Dedifferentiated amniotic fluid mesenchymal stem cell (primary cell): ENCODE measurements at regions not wholly inside any gene's neighbourhood (a gene's known extent, or its start where the extent isn't known, plus 50 kb on each side); places are given as distances from the start of the nearest gene placed in this dataset.
"Not testable (repeated sequence)": the region's sequence is repeated elsewhere in the genome, so short reads cannot be mapped to it uniquely, and the experiment has no call there.

ENCODE experiments used
- DNase-seq: peaks from one replicate; pipeline ENCODE4 v3.0.0-alpha.2; 2016; ENCODE audit errors: extremely low spot score

DNA sequence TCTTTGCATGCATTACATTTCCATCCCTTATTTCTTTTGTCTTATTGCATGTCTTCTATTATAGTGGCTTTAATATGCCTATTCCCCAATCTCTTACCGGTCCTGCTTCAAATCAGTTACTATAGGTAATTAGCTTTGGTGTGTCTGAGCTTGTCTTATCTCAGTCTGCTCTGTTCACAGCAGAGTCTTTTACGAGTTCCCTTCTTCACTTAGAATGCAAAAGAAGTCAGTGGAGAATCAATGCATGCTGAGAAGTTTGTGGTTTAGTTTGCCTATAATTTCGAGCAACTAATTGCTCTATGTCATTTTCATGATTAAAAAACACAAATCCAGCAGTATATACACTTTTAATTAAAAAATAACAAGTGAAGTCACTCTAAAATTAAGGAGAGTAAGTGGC lies 545.0 kb downstream of the SLCO4C1 start:
- DNase-seq = no peak

DNA sequence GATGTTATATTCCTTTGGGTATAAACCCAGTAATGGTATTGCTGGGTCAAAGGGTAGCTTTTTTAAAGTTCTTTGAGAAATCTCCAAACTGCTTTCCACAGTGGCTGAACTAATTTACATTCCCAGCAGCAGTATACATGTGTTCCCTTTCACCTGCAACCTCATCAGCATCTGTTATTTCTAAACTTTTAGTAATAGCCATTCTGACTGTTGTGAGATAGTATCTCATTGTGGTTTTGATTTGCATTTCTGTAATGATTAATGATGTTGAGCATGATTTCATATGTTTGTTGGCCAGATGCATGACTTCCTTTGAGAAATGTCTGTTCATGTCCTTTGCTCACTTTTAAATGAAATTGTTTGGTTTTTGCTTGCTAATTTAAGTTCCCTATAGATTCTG lies 553.1 kb downstream of the SLCO4C1 start:
- DNase-seq = not testable (repeated sequence)

- DNase-seq = no peak
These were observed 567.2 kb downstream of the SLCO4C1 start for GRCh38 chr5:101728933-101729332.

DNA sequence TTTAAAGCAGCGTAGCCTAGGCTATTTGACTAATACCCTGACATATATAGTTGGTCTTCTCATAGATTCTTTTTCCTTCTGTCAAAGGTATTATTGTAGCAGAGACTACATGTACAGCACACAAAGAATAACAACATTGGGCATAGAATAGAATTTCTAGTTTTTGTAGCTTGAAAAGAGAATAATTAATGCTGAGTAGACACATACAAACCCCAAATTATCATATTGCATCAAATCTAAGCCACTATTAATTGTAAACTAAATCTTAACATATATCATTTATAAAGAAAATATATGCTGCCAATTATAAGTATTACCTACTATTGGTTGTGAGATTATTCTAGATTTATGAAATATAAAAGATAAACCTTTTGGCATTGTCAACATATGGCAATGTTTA lies 574.5 kb downstream of the SLCO4C1 start:
- DNase-seq = no peak

DNA sequence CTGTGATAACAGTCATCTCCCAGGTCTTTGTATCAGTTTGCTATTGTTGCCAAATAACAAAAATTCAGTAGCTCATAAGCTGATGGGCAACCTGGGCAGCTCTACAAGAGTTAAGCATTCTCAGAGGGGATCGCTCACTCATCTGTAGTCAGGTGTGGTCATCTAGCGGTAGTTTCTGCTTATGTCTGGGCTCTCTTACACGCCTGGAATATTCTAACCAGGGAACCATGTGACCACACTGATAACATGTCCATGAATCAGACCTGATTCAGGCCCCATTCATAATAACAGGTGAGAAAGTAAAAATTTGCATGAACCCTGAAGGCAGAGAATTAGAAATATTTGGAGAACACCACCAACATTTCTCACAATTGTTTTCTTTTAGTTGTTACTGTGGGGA lies 576.1 kb downstream of the SLCO4C1 start:
- no peak for DNase-seq

DNA sequence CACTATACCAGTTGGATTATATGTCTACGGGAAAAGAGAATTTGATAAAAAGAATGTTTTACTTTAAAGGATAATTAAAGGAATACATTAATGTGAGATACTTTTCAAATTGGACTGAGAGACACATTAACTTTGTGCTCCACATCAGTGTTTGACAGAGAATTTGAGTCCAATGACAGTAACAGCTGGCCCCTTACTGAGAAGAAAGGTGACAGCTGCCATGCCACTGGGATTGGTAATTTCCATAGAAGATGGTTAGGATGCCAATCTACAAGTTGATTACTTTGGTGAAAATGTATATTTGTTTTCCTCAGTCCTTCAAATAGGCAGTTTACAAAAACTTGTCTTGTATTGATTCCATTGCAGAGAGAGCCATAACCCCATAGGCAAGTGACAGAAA lies 578.4 kb downstream of the SLCO4C1 start:
- no peak for DNase-seq

DNA sequence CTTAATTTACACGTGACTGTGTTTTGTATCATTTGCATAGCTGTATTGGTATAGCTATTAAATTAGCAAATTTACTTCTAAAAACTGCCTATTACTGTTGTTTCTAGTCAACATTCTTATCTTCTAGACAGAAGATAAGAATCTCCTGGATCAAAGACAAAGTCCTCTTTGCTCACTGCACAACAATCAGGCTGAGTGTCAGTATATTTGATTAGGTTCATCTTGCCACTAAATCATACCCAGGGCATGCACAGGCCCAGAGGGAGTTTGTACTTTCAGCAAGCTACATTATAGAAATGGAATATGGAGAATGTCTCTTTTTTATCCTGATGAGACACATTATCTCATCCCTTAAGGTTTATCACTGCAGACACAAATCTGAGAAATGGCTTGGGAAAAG lies 579.1 kb downstream of the SLCO4C1 start:
- no peak for DNase-seq

- not testable (repeated sequence) for DNase-seq
These were observed 580.3 kb downstream of the SLCO4C1 start for GRCh38 chr5:101715790-101716189.

DNA sequence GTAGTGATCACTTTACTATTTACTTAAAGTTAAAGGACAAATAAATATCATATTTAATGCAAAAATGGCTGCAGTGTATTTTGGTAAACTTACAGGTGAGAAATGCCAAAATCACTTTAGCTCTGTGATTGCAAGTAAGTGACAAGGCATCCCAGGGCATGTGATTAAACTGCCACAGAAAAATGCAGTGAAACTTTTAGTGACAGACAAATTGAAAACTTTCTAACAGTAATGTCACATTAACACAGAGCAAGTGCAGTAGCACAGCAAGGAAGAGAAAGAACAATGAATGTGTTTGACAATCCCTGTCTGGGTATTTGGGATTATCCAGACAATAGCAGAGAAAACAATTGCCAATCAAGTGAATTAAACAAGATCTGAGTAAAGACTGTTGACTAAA lies 606.8 kb downstream of the SLCO4C1 start:
- DNase-seq = no peak

DNA sequence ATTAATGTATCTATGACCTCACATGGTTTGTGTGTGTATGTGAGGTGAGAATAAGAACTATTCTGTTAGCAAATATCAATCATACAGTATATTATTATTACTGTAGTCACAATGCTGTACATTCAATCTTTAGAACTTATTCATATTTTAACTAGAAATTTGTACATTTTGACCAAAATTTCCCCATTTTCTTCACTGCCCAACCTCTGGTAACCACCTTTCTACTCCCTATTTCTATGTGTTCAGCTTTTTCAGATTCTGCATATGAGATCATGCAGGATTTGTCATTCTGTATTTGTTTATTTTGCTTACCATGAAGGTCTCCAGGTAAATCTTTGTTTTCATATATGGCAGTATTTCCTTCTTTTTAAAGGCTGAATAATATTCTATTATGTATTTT lies 607.9 kb downstream of the SLCO4C1 start:
- DNase-seq = no peak

DNA sequence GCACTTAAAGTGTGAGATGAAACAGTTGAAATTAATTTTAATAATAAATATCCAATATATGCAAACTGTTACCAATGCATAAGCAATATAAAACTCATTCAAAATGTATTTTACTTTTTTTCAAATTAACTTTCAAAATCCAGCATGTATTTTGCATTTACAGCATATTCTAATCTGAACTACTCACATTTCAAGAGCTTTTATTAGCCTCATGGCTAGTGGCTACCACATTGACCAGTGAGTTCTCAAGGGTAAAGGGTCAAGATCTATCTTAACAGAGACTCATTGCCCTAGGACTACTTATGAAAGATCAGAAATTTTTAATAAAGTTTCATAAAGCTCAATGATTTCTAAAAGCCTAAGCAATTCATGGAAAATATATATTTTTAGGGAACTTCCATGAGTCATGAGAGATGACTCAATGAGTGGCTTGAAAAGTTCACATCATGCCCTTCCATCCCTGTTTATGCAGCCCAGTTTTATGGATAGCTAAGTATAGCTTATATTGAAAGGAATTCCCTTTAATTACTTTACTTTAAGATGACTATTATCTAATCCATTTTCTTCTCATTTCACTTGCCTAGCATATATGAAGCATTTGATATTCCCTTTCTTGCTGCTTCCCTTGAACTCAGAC lies 608.6 kb downstream of the SLCO4C1 start:
- no peak for DNase-seq

DNA sequence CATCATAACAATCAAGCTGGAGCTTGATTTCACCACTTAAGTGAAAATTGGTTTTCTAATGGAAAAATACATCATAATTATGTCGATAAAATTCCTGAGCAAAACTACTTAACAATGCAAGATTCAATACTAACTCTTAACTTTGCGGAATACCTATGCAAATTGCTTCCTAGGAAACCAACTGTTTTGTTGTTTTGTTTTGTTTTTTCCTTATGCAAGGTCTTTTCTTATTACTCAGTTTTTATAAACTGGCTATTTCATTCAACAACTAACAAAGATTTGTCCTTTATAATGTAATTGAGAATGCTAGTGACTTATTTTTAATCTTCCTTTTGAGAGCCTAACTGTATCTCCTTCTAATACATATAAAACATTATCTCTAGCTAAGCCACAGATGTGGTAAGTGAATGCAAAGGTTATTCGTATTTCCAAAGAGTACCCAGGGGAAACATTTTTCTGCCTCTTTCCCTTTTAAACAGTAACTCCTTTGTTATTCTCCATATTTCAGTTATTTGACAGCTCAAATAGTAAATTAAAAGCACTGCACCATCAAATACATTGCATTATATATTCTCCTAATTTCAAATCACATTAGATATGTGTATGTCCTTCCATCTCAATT lies 609.4 kb downstream of the SLCO4C1 start:
- DNase-seq = no peak

GRCh38 chr5:101679816-101680215 lies 616.3 kb downstream of the SLCO4C1 start:
- no peak for DNase-seq

DNA sequence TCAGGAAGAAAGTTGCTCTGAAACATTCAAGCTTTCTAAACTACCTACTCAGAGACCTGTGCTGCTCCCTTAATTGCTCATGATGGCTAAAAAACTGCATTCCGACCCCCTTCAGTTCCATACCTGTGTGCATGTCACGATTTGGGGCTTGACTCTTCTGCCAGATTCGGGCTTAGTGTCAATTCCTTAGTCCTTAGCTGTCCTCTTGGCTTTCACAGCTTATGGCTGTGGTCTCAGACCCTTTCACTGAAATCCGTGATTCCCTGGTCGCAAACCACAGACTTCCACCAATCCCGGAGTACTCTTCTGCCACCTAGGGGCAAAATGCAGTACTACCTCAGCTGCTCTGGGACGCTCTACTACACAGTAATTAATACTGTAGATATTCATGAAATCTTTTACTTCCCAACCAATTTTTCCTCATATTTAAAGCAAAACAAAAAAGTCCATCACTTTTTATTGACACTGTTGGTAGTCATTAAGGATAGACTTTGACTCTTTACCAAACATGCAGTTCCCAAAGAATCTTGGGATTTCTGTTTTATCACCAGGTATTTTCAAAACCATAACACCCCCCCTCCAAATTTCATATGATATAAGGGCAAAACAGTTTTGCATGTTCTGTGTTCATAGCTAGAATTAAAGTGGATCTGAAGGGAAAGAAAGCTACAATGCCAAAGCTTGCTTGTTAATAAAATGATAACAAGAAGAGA lies 617.4 kb downstream of the SLCO4C1 start:
- DNase-seq = peak; percentile 26

DNA sequence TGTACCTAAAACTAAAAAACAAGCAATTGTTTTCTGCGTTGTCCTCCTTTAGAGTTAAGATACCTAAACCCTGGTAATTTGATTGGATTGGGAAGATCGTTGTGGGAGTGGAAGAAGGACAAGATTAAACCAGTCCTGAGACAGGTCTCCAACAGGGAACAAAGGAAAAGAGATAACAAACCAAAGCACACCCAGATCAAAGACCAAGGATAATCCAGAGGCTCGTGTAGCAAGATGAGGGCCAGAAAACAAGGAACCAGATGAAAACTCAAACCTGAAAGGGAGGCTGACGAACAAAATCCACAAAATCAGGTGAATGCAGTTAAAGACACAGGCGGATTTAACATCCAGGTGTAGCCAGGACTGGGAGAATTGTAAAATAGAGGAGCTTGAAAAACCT lies 618.1 kb downstream of the SLCO4C1 start:
- DNase-seq = no peak

DNA sequence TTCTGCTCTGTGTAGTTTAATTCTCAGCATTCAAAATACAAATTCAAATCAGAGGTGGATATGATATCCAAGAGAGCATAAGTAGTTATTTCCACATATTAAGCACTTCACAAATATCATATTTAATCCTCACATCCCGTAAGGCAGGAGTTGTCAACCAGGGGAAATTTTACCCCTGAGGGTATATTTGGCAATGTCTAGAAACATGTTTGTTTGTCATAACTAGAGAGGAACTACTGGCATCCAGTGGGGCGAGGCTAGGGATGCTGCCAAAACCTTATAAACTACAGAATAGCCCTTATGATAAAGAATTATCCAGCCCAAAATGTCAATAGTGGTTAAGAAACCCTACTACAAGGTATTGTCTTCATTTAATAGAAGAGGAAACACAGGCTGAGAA lies 619.4 kb downstream of the SLCO4C1 start:
- DNase-seq = no peak

DNA sequence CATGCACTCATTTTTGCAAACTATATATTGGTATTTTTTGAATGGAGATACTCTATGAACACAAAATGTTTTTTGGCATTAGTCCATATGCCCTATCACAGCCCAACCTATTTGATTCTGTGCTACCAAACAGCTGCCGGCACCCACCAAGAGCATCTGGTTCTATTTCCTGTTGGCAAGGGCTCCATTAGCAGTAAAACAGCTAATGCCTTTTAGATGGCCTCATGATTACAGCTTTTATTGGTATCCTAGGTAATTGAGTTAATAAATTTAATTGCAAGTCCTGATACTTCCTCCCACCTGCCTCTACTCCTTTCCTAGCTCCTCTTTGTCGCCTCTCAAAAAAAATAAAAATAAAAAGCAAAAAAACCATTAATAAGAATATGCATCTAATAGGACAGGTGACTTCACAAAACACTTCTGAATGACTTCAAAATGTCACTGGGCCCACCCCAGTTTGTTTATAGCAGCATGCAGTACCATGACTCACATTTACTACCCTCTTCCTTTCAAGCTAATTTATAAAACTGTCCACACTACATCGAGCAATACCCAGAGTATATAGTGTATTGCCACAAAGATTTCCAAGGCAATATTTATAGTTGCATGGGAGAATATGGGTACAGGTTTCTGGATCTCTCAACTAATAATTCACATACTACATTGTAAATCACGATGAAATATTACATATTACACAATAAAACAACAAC lies 620.4 kb downstream of the SLCO4C1 start:
- no peak for DNase-seq

DNA sequence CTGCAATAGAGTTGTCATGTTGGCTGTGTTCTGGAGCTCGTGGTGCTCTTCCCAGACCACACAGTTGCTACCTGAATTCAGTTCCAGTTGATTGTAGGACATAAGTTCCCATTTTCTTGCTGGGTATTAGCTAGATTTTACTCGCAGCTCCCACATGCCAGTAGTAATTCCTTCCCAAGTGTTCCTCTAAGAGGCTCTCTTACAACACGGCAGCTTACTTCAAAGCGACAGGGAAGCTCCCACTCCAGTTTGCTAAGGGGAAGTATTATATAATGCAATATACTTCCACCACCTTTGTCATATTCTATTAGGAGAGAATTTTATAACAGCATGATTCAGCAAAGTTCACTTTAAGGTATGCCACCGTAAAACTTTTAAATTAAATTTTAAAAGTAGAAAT lies 623.0 kb downstream of the SLCO4C1 start:
- DNase-seq = no peak

DNA sequence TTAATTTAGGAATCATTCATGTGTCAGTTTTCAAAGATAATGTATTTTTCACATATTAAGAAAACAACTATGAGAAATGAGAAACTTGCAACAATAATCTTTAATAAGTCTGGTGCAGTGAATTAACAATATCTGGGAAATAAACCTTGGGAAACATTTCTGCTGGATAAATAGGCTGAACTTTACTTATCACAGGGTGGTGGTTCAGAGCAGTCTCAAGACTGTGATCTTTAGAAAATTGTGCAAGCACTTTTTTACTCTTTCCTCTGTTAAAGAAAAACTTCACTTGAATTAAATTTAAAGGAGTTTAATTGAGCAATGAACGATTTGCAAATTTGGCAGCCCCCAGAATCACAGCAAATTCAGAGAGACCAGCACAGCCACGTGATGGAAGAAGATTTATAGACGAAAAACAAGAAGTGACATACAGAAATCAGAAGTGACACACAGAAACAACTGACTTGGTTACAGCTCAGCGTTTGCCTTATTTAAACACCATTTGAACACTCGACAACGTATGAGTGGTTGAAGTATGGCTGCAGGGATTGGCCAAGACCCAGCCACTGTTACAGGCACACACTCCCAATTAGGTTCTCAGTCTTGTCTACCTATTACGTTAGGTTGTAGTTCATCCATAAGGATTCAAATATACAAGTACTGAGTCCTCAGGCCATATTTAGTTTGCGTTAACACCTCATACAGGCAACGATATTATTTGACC lies 631.9 kb downstream of the SLCO4C1 start:
- DNase-seq = no peak

GRCh38 chr5:101663543-101663942 lies 632.5 kb downstream of the SLCO4C1 start:
- no peak for DNase-seq

DNA sequence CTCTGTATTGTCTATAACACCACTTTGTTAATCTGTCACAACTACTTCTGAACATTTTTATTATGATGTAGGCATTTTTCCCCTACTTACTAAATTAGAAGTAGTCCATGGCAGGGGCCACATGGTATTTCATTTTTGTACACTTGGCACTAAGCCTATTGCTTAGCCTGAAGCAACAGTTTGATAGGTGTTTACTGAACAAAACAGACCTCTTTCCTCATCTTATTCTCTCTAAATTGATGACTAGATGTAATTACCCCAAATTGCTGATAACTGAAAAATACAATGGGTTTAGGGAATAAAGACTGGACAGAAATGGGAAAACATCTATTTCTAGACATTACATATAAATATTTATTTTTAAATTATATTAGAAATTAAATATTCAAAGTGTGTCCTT lies 633.8 kb downstream of the SLCO4C1 start:
- DNase-seq = no peak

DNA sequence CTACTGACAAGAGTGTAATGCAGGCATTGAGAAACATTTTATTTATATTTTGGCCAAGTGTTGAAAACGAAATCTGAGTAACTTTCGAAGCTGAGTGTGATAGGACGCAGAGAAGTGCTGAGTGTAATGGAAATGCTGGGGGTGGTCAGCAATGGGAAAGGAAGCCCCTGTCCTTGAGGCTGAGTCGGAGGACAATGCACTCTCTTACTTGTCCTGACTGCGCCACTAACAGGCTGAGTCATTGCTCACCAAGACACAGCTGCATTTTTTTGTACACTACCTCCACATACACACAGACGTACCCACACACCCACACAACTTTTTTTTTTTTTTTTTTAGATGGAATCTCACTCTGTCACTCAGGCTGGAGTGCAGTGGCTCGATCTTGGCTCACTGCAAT lies 637.7 kb downstream of the SLCO4C1 start:
- no peak for DNase-seq
